ENCODE measurements at regions not wholly inside any gene's neighbourhood (a gene's known extent, or its start where the extent isn't known, plus 50 kb on each side); places are given as distances from the start of the nearest gene placed in this dataset.

- ChIA-PET CTCF (no interaction called here), POLR2A (no interaction called here)
- Histone ChIP-seq H3K27me3 (ENCODE audit: control insufficient read depth in 1 of 2, insufficient read depth in 2 of 2, low read length in 2 of 2) (no peaks in the 10 kb centered on the region), H3K36me3 (ENCODE audit: insufficient read depth, low read length) (no peaks in the 10 kb centered on the region), H3K27ac (ENCODE audit: low read depth in 1 of 2, low read length in 2 of 2) (no peak overlapping the region), H3K4me3 (ENCODE audit: low read length) (no peak overlapping the region), H3K9me3 (ENCODE audit: control insufficient read depth in 1 of 2, insufficient read depth in 1 of 2, low read length in 2 of 2) (peaks cover 0 to 3% of the 10 kb centered on the region in 2 experiments), H3K4me1 (ENCODE audit: insufficient read depth, low read length) (no peaks in the 10 kb centered on the region)
- Mint-ChIP-seq H3K27me3 (no peaks in the 10 kb centered on the region), H3K36me3 (ENCODE audit: low read depth) (no peaks in the 10 kb centered on the region), H3K4me1 (ENCODE audit: low read depth) (no peaks in the 10 kb centered on the region), H3K4me3 (no peak overlapping the region), H3K27ac (no peak overlapping the region), H3K9me3 (peaks cover 3% of the 10 kb centered on the region)
- no peak for ATAC-seq (ENCODE audit: poor library complexity)
- intact Hi-C loops (cut with DNase I, micrococcal nuclease): no loop called here
- no peak for TF ChIP-seq CTCF (IDR thresholded peaks at IDR 0.05)
- no peak for DNase-seq
Measured at GRCh38 chr6:65938000-65938399, 231.0 kb upstream of the EYS start.

GRCh38 chr6:65935412-65935811, 228.4 kb upstream of the EYS start:
- intact Hi-C loops (cut with DNase I, micrococcal nuclease): no loop called here
- Mint-ChIP-seq H3K4me1 (ENCODE audit: low read depth) (no peaks in the 10 kb centered on the region), H3K27me3 (no peaks in the 10 kb centered on the region), H3K4me3 (no peak overlapping the region), H3K27ac (no peak overlapping the region), H3K9me3 (peaks cover 6% of the 10 kb centered on the region), H3K36me3 (ENCODE audit: low read depth) (no peaks in the 10 kb centered on the region)
- ATAC-seq (ENCODE audit: poor library complexity) (no peak), DNase-seq (no peak)
- Histone ChIP-seq H3K4me3 (ENCODE audit: low read length) (no peak overlapping the region), H3K9me3 (ENCODE audit: control insufficient read depth in 1 of 2, insufficient read depth in 1 of 2, low read length in 2 of 2) (peaks cover 0 to 15% of the 10 kb centered on the region in 2 experiments), H3K27ac (ENCODE audit: low read depth in 1 of 2, low read length in 2 of 2) (no peak overlapping the region), H3K36me3 (ENCODE audit: insufficient read depth, low read length) (no peaks in the 10 kb centered on the region), H3K4me1 (ENCODE audit: insufficient read depth, low read length) (no peaks in the 10 kb centered on the region), H3K27me3 (ENCODE audit: control insufficient read depth in 1 of 2, insufficient read depth in 2 of 2, low read length in 2 of 2) (no peaks in the 10 kb centered on the region)
- ChIA-PET POLR2A (no interaction called here), CTCF (no interaction called here)
- no peak for TF ChIP-seq CTCF (IDR thresholded peaks at IDR 0.05)

- Mint-ChIP-seq H3K36me3 (ENCODE audit: low read depth) (no peaks in the 10 kb centered on the region), H3K27me3 (no peaks in the 10 kb centered on the region), H3K4me1 (ENCODE audit: low read depth) (no peaks in the 10 kb centered on the region), H3K27ac (no peak overlapping the region), H3K4me3 (no peak overlapping the region), H3K9me3 (peaks cover 5% of the 10 kb centered on the region)
- ChIA-PET CTCF (no interaction called here), POLR2A (no interaction called here)
- H3K27ac ChIP-seq (ENCODE audit: low read depth in 1 of 2, low read length in 2 of 2): no peak overlapping the region
- intact Hi-C loops (cut with DNase I, micrococcal nuclease): no loop called here
- H3K27me3 ChIP-seq (ENCODE audit: control insufficient read depth in 1 of 2, insufficient read depth in 2 of 2, low read length in 2 of 2): no peaks in the 10 kb centered on the region
- no peaks in the 10 kb centered on the region for H3K4me1 ChIP-seq (ENCODE audit: insufficient read depth, low read length)
- ATAC-seq (ENCODE audit: poor library complexity) (no peak), DNase-seq (no peak)
- H3K9me3 ChIP-seq (ENCODE audit: control insufficient read depth in 1 of 2, insufficient read depth in 1 of 2, low read length in 2 of 2): peaks cover 0 to 21% of the 10 kb centered on the region in 2 experiments
- H3K4me3 ChIP-seq (ENCODE audit: low read length): no peak overlapping the region
- no peaks in the 10 kb centered on the region for H3K36me3 ChIP-seq (ENCODE audit: insufficient read depth, low read length)
- no peak for TF ChIP-seq CTCF (IDR thresholded peaks at IDR 0.05)
Measured at GRCh38 chr6:65933390-65933789, 226.4 kb upstream of the EYS start.
